AG20443 (cell line): ENCODE measurements at regions not wholly inside any gene's neighbourhood (a gene's known extent, or its start where the extent isn't known, plus 50 kb on each side); places are given as distances from the start of the nearest gene placed in this dataset.

Experiments
- DNase-seq: peaks from one replicate; pipeline ENCODE4 v3.0.0; 2012; ENCODE audit warnings: low spot score, mixed read lengths

GRCh38 chr14:97592341-97592980 is 795.3 kb downstream of the VRK1 start:
- DNase-seq, result no peak

GRCh38 chr14:97594306-97594705 is 797.1 kb downstream of the VRK1 start:
- no peak for DNase-seq

GRCh38 chr14:97602438-97603117 is 805.4 kb downstream of the VRK1 start:
- no peak for DNase-seq

- no peak for DNase-seq
Measured at GRCh38 chr14:97603201-97603600, 806.0 kb downstream of the VRK1 start.

- DNase-seq, result no peak
Measured at GRCh38 chr14:97604731-97605130, 807.5 kb downstream of the VRK1 start.

- no peak for DNase-seq
Measured at GRCh38 chr14:97618401-97618800, 821.2 kb downstream of the VRK1 start.

- no peak for DNase-seq
Measured at GRCh38 chr14:97618917-97619690, 821.9 kb downstream of the VRK1 start.

- DNase-seq, result no peak
Measured at GRCh38 chr14:97620066-97620465, 822.9 kb downstream of the VRK1 start.

GRCh38 chr14:97624985-97625384 is 827.8 kb downstream of the VRK1 start:
- no peak for DNase-seq

GRCh38 chr14:97625477-97625876 is 828.3 kb downstream of the VRK1 start:
- no peak for DNase-seq

- no peak for DNase-seq
Measured at GRCh38 chr14:97626088-97626487, 828.9 kb downstream of the VRK1 start.

- no peak for DNase-seq
Measured at GRCh38 chr14:97630249-97630648, 833.1 kb downstream of the VRK1 start.

GRCh38 chr14:97633131-97633738 is 836.1 kb downstream of the VRK1 start:
- DNase-seq, result no peak

GRCh38 chr14:97634751-97635150 is 837.6 kb downstream of the VRK1 start:
- no peak for DNase-seq

- no peak for DNase-seq
Measured at GRCh38 chr14:97638864-97639263, 841.7 kb downstream of the VRK1 start.

GRCh38 chr14:97640031-97640430 is 842.8 kb downstream of the VRK1 start:
- DNase-seq, result no peak

GRCh38 chr14:97641827-97642226 is 844.6 kb downstream of the VRK1 start:
- no peak for DNase-seq

- no peak for DNase-seq
Measured at GRCh38 chr14:97642631-97643030, 845.4 kb downstream of the VRK1 start.

GRCh38 chr14:97644365-97644764 is 847.2 kb downstream of the VRK1 start:
- no peak for DNase-seq

GRCh38 chr14:97649752-97650151 is 852.6 kb downstream of the VRK1 start:
- no peak for DNase-seq

GRCh38 chr14:97655169-97655948 is 858.2 kb downstream of the VRK1 start:
- no peak for DNase-seq

- DNase-seq, result no peak
Measured at GRCh38 chr14:97657609-97658008, 860.4 kb downstream of the VRK1 start.
